GM23338 (cell line): ENCODE measurements at regions not wholly inside any gene's neighbourhood (a gene's known extent, or its start where the extent isn't known, plus 50 kb on each side); places are given as distances from the start of the nearest gene placed in this dataset.

Source experiments
- CREB1 ChIP-seq: fragments of 250-450 bp; sonication (Bioruptor Pico); IDR thresholded peaks from 2 replicates; pipeline ENCODE4 v1.5.0; 2020; ENCODE audit warnings: low read depth, mild to moderate bottlenecking, moderate library complexity
- CTCF ChIP-seq, 2 experiments: fragments of 200-600 bp in 1 of 2; sonication (generic) in 1 of 2; conservative IDR thresholded peaks; 2 replicates each; pipeline versions ENCODE4 v1.5.1 to v1.6.1; 2016 to 2017; ENCODE audit warnings: antibody characterized with exemption in 2 of 2, low read depth in 2 of 2, mild to moderate bottlenecking in 2 of 2, moderate library complexity in 1 of 2
- EZH2phosphoT487 ChIP-seq: fragments of 200-600 bp; sonication (generic); IDR thresholded peaks from one replicate; pipeline ENCODE4 v1.8.1; 2018; ENCODE audit warnings: antibody characterized with exemption; ENCODE audit not compliant: unreplicated experiment
- JUNB ChIP-seq: IDR thresholded peaks from one replicate; pipeline ENCODE4 v1.6.1; 2016; ENCODE audit warnings: antibody characterized with exemption; ENCODE audit not compliant: unreplicated experiment
- NANOG ChIP-seq: IDR thresholded peaks from 2 replicates; pipeline ENCODE4 v1.6.1; 2016; ENCODE audit warnings: antibody characterized with exemption, borderline replicate concordance
- POLR2AphosphoS5 ChIP-seq: IDR thresholded peaks from 2 replicates; pipeline ENCODE4 v1.6.1; 2016; ENCODE audit warnings: antibody characterized with exemption, low read depth
- REST ChIP-seq: IDR thresholded peaks from one replicate; pipeline ENCODE4 v1.6.1; 2018; ENCODE audit warnings: antibody characterized with exemption; ENCODE audit not compliant: unreplicated experiment

GRCh38 chr5:155711882-155712281 is 615.1 kb upstream of the SGCD start:
- TF ChIP-seq CTCF (conservative IDR thresholded peaks at IDR 0.05; ENCODE audit: low read depth in 2 of 2) (no peak), POLR2AphosphoS5 (no peak), JUNB (no peak), REST (no peak), CREB1 (CRISPR knock-in tag) (no peak), EZH2phosphoT487 (no peak), NANOG (no peak)
